Keratinocyte (primary cell): ENCODE measurements at regions not wholly inside any gene's neighbourhood (a gene's known extent, or its start where the extent isn't known, plus 50 kb on each side); places are given as distances from the start of the nearest gene placed in this dataset.

Source experiments
- DNase-seq: peaks from one replicate; pipeline ENCODE4 v3.0.0-alpha.2; 2011; ENCODE audit warnings: low read depth, missing footprints, low spot score
- FAIRE-seq: peaks from 2 replicates; lab custom pipeline; 2011; peaks lifted over from hg19 to GRCh38; lab: Jason Lieb, UNC
- H2AFZ ChIP-seq: 2 replicates; pipeline ENCODE4 v1.6.0; 2012; ENCODE audit warnings: low read length, control low read depth, inconsistent platforms; ENCODE audit not compliant: control insufficient read depth
- H3K27ac ChIP-seq: 2 replicates; pipeline ENCODE4 v1.5.1; 2011; ENCODE audit warnings: low read length; ENCODE audit not compliant: control insufficient read depth, insufficient read depth
- H3K27me3 ChIP-seq: 3 replicates; pipeline ENCODE4 v1.6.0; 2011; ENCODE audit warnings: low read length; ENCODE audit not compliant: control insufficient read depth, insufficient read depth; ENCODE audit errors: extremely low read depth
- H3K36me3 ChIP-seq, 2 experiments: 2 replicates in 1 of 2; 3 replicates in 1 of 2; pipeline ENCODE4 v1.5.1; 2011; ENCODE audit warnings: low read length in 2 of 2, mild to moderate bottlenecking in 1 of 2; ENCODE audit not compliant: control insufficient read depth in 2 of 2, insufficient read depth in 2 of 2; ENCODE audit errors: extremely low read depth in 1 of 2
- H3K4me1 ChIP-seq: 3 replicates; pipeline ENCODE4 v1.5.1; 2011; ENCODE audit warnings: low read length; ENCODE audit not compliant: control insufficient read depth, insufficient read depth; ENCODE audit errors: extremely low read depth
- H3K4me2 ChIP-seq: 3 replicates; pipeline ENCODE4 v1.6.0; 2011; ENCODE audit warnings: low read depth, low read length; ENCODE audit not compliant: control insufficient read depth, insufficient read depth; ENCODE audit errors: extremely low read depth
- H3K4me3 ChIP-seq, 3 experiments: fragments of 200-600 bp in 1 of 3; sonication (generic) in 1 of 3; 2 replicates in 2 of 3; 3 replicates in 1 of 3; pipeline ENCODE4 v1.5.1; 2011 to 2016; ENCODE audit warnings: low read length in 3 of 3, mild to moderate bottlenecking in 3 of 3, control low read depth in 2 of 3, inconsistent platforms in 1 of 3, low read depth in 1 of 3, mixed read lengths in 1 of 3, mixed run types in 1 of 3, moderate library complexity in 1 of 3; ENCODE audit not compliant: control insufficient read depth in 2 of 3, insufficient read depth in 2 of 3; ENCODE audit errors: extremely low read depth in 1 of 3
- H3K79me2 ChIP-seq: 2 replicates; pipeline ENCODE4 v1.6.0; 2012; ENCODE audit warnings: low read length; ENCODE audit not compliant: control insufficient read depth, insufficient read depth
- H3K9ac ChIP-seq: 3 replicates; pipeline ENCODE4 v1.6.0; 2011; ENCODE audit warnings: low read length; ENCODE audit not compliant: control insufficient read depth, insufficient read depth; ENCODE audit errors: extremely low read depth
- H3K9me1 ChIP-seq: 3 replicates; pipeline ENCODE4 v1.6.0; 2011; ENCODE audit warnings: low read length; ENCODE audit not compliant: control insufficient read depth, insufficient read depth; ENCODE audit errors: extremely low read depth
- H3K9me3 ChIP-seq: 2 replicates; pipeline ENCODE4 v1.5.1; 2012; ENCODE audit warnings: low read depth, low read length; ENCODE audit not compliant: control insufficient read depth
- H4K20me1 ChIP-seq: 3 replicates; pipeline ENCODE4 v1.6.0; 2011; ENCODE audit warnings: low read length; ENCODE audit not compliant: control insufficient read depth, insufficient read depth; ENCODE audit errors: extremely low read depth
- EZH2 ChIP-seq: IDR thresholded peaks from one replicate; pipeline ENCODE4 v1.6.1; 2012; ENCODE audit warnings: inconsistent platforms, mild to moderate bottlenecking, low read length, moderate library complexity
- dilution Hi-C: fragments of 300-500 bp; cut with MboI; formaldehyde crosslinking; loops from one replicate; pipeline ENCODE4 v1.7.0; 2020; ENCODE audit warnings: low sequenced_read_pairs; ENCODE audit not compliant: extremely low pct_ligation_motif_present
- TF ChIP-seq, protein P1 (sequence below), 3 experiments: IDR thresholded peaks in 1 of 3; conservative IDR thresholded peaks in 1 of 3; optimal IDR thresholded peaks in 1 of 3; 2 replicates in 2 of 3; 3 replicates in 1 of 3; pipeline versions ENCODE3 to v1.5.1; 2011; ENCODE audit warnings: low read length in 3 of 3, mild to moderate bottlenecking in 3 of 3, moderate library complexity in 2 of 3, control low read depth in 1 of 3, inconsistent platforms in 1 of 3; ENCODE audit not compliant: insufficient read depth in 2 of 3; ENCODE audit errors: extremely low read depth in 1 of 3

GRCh38 chr7:36029311-36029710, 123.7 kb upstream of the EEPD1 start:
- no peak for FAIRE-seq

GRCh38 chr7:36029853-36030515, 123.1 kb upstream of the EEPD1 start:
- dilution Hi-C loops = no loop called here
- no peaks in the 10 kb centered on the region for H3K9me1 ChIP-seq
- H4K20me1 ChIP-seq = no peaks in the 10 kb centered on the region
- no peak overlapping the region for H3K9ac ChIP-seq
- peaks cover 21% of the 10 kb centered on the region for H3K4me1 ChIP-seq
- DNase-seq (no peak), FAIRE-seq (peak; percentile 43)
- TF ChIP-seq, protein P1, sequence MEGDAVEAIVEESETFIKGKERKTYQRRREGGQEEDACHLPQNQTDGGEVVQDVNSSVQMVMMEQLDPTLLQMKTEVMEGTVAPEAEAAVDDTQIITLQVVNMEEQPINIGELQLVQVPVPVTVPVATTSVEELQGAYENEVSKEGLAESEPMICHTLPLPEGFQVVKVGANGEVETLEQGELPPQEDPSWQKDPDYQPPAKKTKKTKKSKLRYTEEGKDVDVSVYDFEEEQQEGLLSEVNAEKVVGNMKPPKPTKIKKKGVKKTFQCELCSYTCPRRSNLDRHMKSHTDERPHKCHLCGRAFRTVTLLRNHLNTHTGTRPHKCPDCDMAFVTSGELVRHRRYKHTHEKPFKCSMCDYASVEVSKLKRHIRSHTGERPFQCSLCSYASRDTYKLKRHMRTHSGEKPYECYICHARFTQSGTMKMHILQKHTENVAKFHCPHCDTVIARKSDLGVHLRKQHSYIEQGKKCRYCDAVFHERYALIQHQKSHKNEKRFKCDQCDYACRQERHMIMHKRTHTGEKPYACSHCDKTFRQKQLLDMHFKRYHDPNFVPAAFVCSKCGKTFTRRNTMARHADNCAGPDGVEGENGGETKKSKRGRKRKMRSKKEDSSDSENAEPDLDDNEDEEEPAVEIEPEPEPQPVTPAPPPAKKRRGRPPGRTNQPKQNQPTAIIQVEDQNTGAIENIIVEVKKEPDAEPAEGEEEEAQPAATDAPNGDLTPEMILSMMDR (optimal IDR thresholded peaks at IDR 0.05 in 1 of 3, IDR thresholded peaks at IDR 0.05 in 1 of 3, conservative IDR thresholded peaks at IDR 0.05 in 1 of 3; ENCODE audit: extremely low read depth in 1 of 3, insufficient read depth in 2 of 3, low read length in 3 of 3) = no peak
- TF ChIP-seq EZH2 = no peak
- no peak overlapping the region for H2AFZ ChIP-seq
- H3K79me2 ChIP-seq = no peaks in the 10 kb centered on the region
- no peaks in the 10 kb centered on the region for H3K9me3 ChIP-seq
- no peak overlapping the region for H3K27ac ChIP-seq
- H3K4me3 ChIP-seq = no peak overlapping the region
- peaks cover 3% of the 10 kb centered on the region for H3K27me3 ChIP-seq
- H3K36me3 ChIP-seq = no peaks in the 10 kb centered on the region
- H3K4me2 ChIP-seq = no peak overlapping the region

More at GRCh38 chr7:36029311-36029710, 123.7 kb upstream of the EEPD1 start:
- Histone ChIP-seq H3K9me1 (no peaks in the 10 kb centered on the region), H4K20me1 (no peaks in the 10 kb centered on the region), H3K4me3 (no peak overlapping the region), H3K27me3 (peaks cover 3% of the 10 kb centered on the region), H3K27ac (no peak overlapping the region), H3K9ac (no peak overlapping the region), H3K9me3 (no peaks in the 10 kb centered on the region), H2AFZ (no peak overlapping the region), H3K4me1 (peaks cover 19% of the 10 kb centered on the region), H3K36me3 (no peaks in the 10 kb centered on the region), H3K4me2 (no peak overlapping the region), H3K79me2 (no peaks in the 10 kb centered on the region)
- TF ChIP-seq EZH2 = no peak
- TF ChIP-seq, protein P1 (optimal IDR thresholded peaks at IDR 0.05 in 1 of 3, IDR thresholded peaks at IDR 0.05 in 1 of 3, conservative IDR thresholded peaks at IDR 0.05 in 1 of 3; ENCODE audit: extremely low read depth in 1 of 3, insufficient read depth in 2 of 3, low read length in 3 of 3) = no peak
- no peak for DNase-seq
- dilution Hi-C loops = no loop called here
